ENCODE measurements at regions not wholly inside any gene's neighbourhood (a gene's known extent, or its start where the extent isn't known, plus 50 kb on each side); places are given as distances from the start of the nearest gene placed in this dataset.

DNA sequence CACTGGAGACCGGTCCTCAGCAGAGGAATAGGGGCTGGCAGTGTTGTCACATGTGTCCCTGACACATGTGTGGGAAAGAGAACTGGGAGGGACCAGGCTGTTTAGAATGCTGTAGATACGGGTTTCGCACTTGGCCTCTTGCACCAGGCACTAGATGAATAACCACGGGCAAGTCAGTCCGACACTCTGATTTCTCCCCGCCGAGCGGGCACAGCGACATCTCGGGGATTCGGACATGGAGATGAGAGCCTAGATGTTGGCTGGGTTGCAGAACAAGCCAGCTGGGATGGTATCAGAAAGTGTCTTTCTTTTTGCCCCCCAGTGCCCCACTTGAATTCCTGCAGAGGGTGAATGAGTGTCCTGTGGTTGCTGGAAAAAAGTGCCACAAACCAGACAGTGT is 80.6 kb upstream of the SLC22A11 start:
- Histone ChIP-seq H3K36me3 (ENCODE audit: control insufficient read depth, insufficient read depth, low read length) (no peaks in the 10 kb centered on the region), H3K79me1 (ENCODE audit: low read depth in 1 of 2, low read length in 2 of 2) (no peaks in the 10 kb centered on the region), H3K18ac (ENCODE audit: low read depth, low read length) (no peak overlapping the region), H3K4me1 (ENCODE audit: control insufficient read depth, insufficient read depth, low read length) (no peaks in the 10 kb centered on the region), H3K9me1 (ENCODE audit: insufficient read depth, low read length) (no peaks in the 10 kb centered on the region), H3K56ac (ENCODE audit: extremely low read depth, insufficient read depth, low read length) (no peak overlapping the region), H2BK120ac (ENCODE audit: low read depth, low read length) (no peak overlapping the region), H3K4me2 (ENCODE audit: low read depth, low read length) (no peak overlapping the region), H4K91ac (ENCODE audit: insufficient read depth, low read depth, low read length) (no peak overlapping the region), H4K20me1 (ENCODE audit: insufficient read depth, low read length) (no peaks in the 10 kb centered on the region), H2AK9ac (replicated peaks; ENCODE audit: low read depth, low read length, poor library complexity) (no peak overlapping the region), H3K4me3 (ENCODE audit: insufficient read depth, low read depth, low read length) (no peak overlapping the region), H2BK15ac (ENCODE audit: low read depth, low read length) (no peak overlapping the region), H3K23ac (ENCODE audit: low read depth, low read length) (no peak overlapping the region), H2BK20ac (ENCODE audit: low read depth, low read length) (no peak overlapping the region), H3K9me3 (ENCODE audit: control insufficient read depth, insufficient read depth, low read length) (no peaks in the 10 kb centered on the region), H3K4ac (ENCODE audit: low read depth, low read length) (no peak overlapping the region), H4K8ac (ENCODE audit: low read depth in 2 of 2, low read length in 2 of 2) (no peak overlapping the region), H2AK5ac (ENCODE audit: low read depth, low read length) (no peak overlapping the region), H2AFZ (replicated peaks; ENCODE audit: low read length, poor library complexity) (no peak overlapping the region), H3K27ac (ENCODE audit: insufficient read depth, low read length) (no peak overlapping the region), H3K14ac (replicated peaks; ENCODE audit: low read depth, low read length) (no peak overlapping the region), H4K5ac (ENCODE audit: low read depth, low read length) (no peak overlapping the region), H2BK5ac (ENCODE audit: low read depth, low read length, poor library complexity, severe bottlenecking) (no peak overlapping the region), H3K9ac (ENCODE audit: low read depth, low read length) (no peak overlapping the region), H3K27me3 (ENCODE audit: control insufficient read depth, insufficient read depth, low read length) (peaks cover 39% of the 10 kb centered on the region)
- CTCF ChIA-PET, result no interaction called here
- intact Hi-C loops (cut with micrococcal nuclease) (no loop called here), in situ Hi-C loops (cut with MboI; ENCODE audit: low sequenced_read_pairs) (no loop called here), dilution Hi-C loops (cut with HindIII; ENCODE audit: low sequenced_read_pairs, unreplicated experiment) (no loop called here)
- WGBS, 2 experiments (ENCODE audit: extremely low coverage in 2 of 2, insufficient read length in 1 of 2), result 91% methylated on average over 11 of the region's 11 CpGs; no CpG with 5 or more reads in 1 of the 2 experiments
- TF ChIP-seq CHD1 (IDR thresholded peaks at IDR 0.05; ENCODE audit: low read depth, low read length) (no peak), RFX5 (IDR thresholded peaks at IDR 0.05; ENCODE audit: low read depth, low read length) (no peak), RAD21 (IDR thresholded peaks at IDR 0.05; ENCODE audit: low read length) (no peak), MAZ (IDR thresholded peaks at IDR 0.05; ENCODE audit: borderline replicate concordance, low read depth, low read length) (no peak), FOS (IDR thresholded peaks at IDR 0.05; ENCODE audit: low read depth, low read length) (no peak), ELK1 (IDR thresholded peaks at IDR 0.05; ENCODE audit: borderline replicate concordance, low read depth, low read length) (no peak)
- TF ChIP-seq, protein P1, sequence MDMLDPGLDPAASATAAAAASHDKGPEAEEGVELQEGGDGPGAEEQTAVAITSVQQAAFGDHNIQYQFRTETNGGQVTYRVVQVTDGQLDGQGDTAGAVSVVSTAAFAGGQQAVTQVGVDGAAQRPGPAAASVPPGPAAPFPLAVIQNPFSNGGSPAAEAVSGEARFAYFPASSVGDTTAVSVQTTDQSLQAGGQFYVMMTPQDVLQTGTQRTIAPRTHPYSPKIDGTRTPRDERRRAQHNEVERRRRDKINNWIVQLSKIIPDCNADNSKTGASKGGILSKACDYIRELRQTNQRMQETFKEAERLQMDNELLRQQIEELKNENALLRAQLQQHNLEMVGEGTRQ (IDR thresholded peaks at IDR 0.05; ENCODE audit: low read depth, low read length), result no peak
- POLR2A ChIA-PET (ENCODE audit: unreplicated experiment), result no interaction called here
- no peak for ATAC-seq (ENCODE audit: low read depth)
- DNase-seq, result no peak
- no TSS peak for BruUV-seq (replicated peaks)
